Activated CD4-positive, alpha-beta T cell treated with anti-CD3 and anti-CD28 coated beads for 36 hours (primary cell): ENCODE measurements at regions not wholly inside any gene's neighbourhood (a gene's known extent, or its start where the extent isn't known, plus 50 kb on each side); places are given as distances from the start of the nearest gene placed in this dataset.

Experiments
- ATAC-seq: fragments of 200-7000 bp; cut with Tn5 transposase; one replicate; pipeline ENCODE4 v1.10.0; 2021; ENCODE audit warnings: mild to moderate bottlenecking, moderate library complexity
- CTCF ChIA-PET: fragments of 350-600 bp; sonication (Branson Sonifier 250); formaldehyde crosslinking; loops from one replicate; lab custom pipeline; 2021; ENCODE audit warnings: antibody characterized with exemption; lab: Charles Lee
- POLR2A ChIA-PET: fragments of 350-600 bp; sonication (Branson Sonifier 250); formaldehyde crosslinking; loops from one replicate; lab custom pipeline; 2021; ENCODE audit warnings: antibody characterized with exemption, inconsistent platforms; lab: Charles Lee
- DNase-seq: peaks from one replicate; pipeline ENCODE4 v3.0.0-alpha.2; 2020
- H3K27ac Mint-ChIP-seq: one replicate; pipeline ENCODE4 v1.8.0; 2021; ENCODE audit warnings: mixed read lengths
- H3K27me3 Mint-ChIP-seq: one replicate; pipeline ENCODE4 v1.8.0; 2021; ENCODE audit warnings: mixed read lengths
- H3K36me3 Mint-ChIP-seq: one replicate; pipeline ENCODE4 v1.8.0; 2021; ENCODE audit warnings: low read depth, mixed read lengths
- H3K4me1 Mint-ChIP-seq: one replicate; pipeline ENCODE4 v1.8.0; 2021; ENCODE audit warnings: mixed read lengths
- H3K4me3 Mint-ChIP-seq: one replicate; pipeline ENCODE4 v1.8.0; 2021; ENCODE audit warnings: mild to moderate bottlenecking, moderate library complexity, mixed read lengths
- H3K9me3 Mint-ChIP-seq: one replicate; pipeline ENCODE4 v1.8.0; 2021; ENCODE audit warnings: low read depth, mixed read lengths
- intact Hi-C, 2 experiments: fragments of 100-400 bp; cut with DNase I in 1 of 2; cut with micrococcal nuclease in 1 of 2; formaldehyde crosslinking; loops; one replicate each; pipeline versions ENCODE4 v1.14.2 to v1.15.1; 2022 to 2024; cut with DNase I, micrococcal nuclease

DNA sequence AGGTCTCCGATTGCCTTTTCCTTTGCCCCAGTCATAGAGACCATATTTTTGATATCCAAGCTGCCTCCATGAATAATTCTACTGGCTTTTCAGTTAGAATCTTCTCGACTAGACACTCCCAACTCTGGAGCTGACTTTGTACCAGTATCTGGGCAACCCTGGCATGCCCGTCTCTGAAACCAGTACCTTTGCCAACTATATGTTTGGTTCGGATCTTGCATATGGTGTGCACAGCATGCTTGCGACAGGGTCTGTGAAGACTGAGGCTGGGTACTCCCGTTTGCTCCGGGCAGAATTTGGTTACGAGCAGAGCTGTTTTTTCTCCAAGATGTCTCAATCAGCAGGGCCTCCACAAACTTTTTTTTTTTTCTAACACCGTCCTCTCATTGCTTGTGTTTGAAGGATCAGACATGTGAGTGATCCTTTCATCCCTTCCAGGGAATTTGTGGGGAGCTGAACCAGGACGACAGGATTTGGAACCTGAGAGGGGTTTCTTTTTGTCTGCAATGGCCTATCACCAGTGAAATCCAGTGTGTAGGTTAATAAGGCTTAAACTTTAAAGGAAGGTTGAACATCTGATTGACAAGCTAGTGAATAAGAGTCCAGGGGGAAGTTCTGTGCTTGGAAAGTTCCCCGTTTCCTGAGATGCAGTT, 322.3 kb downstream of the MYCN start:
- ChIA-PET CTCF (no interaction called here), POLR2A (interaction anchor here (0.6 kb wide), 1 partner anchor 9 kb away, joined by 8 read pairs; no protein-coding TSS in a partner anchor)
- DNase-seq (no peak), ATAC-seq (no peak)
- Mint-ChIP-seq H3K36me3 (no peaks in the 10 kb centered on the region), H3K4me3 (no peak overlapping the region), H3K27me3 (peaks cover 2% of the 10 kb centered on the region), H3K9me3 (no peaks in the 10 kb centered on the region), H3K27ac (no peak overlapping the region), H3K4me1 (peaks cover 3% of the 10 kb centered on the region)
- intact Hi-C loops, result no loop called here

DNA sequence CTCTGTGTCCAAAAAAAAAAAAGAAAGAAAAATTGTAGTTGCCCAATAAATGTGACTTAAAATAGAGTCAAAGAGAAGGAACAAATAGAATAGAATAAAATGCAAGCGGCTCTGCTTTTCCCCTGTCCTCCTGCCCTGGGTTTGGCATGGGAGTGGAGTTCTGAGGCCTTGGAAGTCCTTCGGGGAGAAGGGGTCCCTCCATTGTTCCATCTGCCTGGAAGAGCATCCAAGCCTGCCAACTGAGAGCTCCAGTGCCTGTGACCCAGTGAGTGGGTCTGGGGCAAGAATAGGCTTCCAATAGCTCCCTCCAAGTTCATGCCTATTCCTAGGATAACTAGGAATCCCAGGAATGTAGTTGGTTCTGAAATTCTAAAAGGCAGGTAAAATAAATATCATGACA, 321.4 kb downstream of the MYCN start:
- Mint-ChIP-seq H3K4me1 (peaks cover 10% of the 10 kb centered on the region), H3K9me3 (no peaks in the 10 kb centered on the region), H3K27ac (no peak overlapping the region), H3K36me3 (no peaks in the 10 kb centered on the region), H3K4me3 (no peak overlapping the region), H3K27me3 (peaks cover 2% of the 10 kb centered on the region)
- intact Hi-C loops, result no loop called here
- POLR2A ChIA-PET, result no interaction called here
- CTCF ChIA-PET, result no interaction called here
- ATAC-seq, result no peak
- DNase-seq, result no peak

DNA sequence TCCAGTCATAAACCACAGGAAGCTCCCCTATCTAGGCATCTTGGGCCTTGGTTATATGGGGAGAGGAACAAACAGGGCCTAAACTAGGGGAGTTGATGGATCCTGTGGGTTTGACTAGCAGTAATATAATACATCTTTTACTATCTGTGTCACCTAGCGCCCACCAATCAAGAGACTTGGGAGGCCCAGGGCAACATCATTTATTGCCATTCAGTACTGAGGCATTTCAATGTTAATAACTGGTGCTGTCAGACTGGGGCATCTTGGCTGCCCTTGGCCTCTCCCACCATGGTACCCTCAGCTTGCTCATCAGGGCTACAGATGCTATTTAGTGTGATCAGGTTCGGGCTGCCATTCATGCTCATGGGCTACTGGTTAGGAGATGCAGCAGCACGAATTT, 320.7 kb downstream of the MYCN start:
- Mint-ChIP-seq H3K27me3 (peaks cover 2% of the 10 kb centered on the region), H3K4me1 (peaks cover 11% of the 10 kb centered on the region), H3K9me3 (no peaks in the 10 kb centered on the region), H3K36me3 (no peaks in the 10 kb centered on the region), H3K27ac (no peak overlapping the region), H3K4me3 (no peak overlapping the region)
- POLR2A ChIA-PET, result no interaction called here
- CTCF ChIA-PET, result no interaction called here
- intact Hi-C loops, result no loop called here
- ATAC-seq (no peak), DNase-seq (no peak)

DNA sequence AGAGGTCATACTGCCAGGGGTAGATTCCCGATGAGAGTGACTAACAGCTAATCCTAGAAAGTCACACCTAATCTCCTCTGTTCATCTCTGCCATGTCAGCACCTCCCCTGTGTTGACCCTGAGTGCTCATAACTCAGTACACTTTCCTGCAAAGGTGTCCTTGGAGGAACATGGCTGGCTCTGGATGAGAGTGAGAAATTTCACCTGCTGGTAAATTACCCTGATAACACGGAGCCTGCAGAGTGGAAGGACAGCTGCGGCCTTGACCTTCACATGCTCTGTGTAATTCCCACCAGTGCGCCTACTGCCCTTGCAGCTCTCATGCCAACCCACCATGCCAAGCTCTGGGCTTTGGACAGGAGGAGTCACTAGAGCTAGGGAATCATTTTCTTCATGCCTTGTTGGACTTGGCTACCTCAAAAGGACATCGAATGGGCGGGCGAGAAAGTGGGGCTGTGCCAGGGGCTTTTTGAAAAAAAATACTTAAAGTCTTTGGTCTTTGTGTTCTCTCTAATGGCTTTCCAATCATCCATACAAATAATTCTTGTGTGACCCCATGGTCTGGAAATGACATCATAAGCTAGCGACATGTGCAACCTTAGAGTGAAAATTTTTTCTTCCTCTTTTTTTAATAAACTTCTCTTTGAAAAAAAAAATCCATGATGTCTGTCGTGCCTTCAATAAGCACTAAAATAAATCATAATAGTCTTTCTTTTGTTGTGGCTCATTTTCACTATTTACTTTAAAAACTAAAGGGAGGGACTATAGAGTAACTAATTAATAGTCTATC, 319.9 kb downstream of the MYCN start:
- intact Hi-C loops, result no loop called here

DNA sequence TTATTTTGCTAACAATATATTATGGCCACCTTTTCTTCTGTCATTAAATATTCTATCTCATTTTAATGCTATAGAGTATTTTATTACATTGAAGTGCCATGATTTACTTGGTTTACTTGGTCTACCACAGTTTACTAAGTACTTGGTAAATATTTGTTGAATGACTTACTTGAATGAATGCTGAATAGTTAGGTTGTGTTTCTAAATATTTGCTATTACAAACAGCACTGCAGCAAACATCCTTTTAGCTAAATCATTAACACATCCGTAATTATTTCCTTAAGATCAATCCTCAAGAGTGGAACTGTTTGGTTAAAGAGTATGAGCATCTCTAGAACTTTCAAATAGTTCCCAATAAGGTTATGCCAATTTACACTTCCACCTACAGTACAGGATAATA, 318.7 kb downstream of the MYCN start:
- POLR2A ChIA-PET, result no interaction called here

More for the DNA sequence above, 319.9 kb downstream of the MYCN start:
- no peak for ATAC-seq
- DNase-seq, result no peak
- Mint-ChIP-seq H3K27me3 (peaks cover 2% of the 10 kb centered on the region), H3K9me3 (no peaks in the 10 kb centered on the region), H3K4me3 (no peak overlapping the region), H3K4me1 (peaks cover 11% of the 10 kb centered on the region), H3K27ac (no peak overlapping the region), H3K36me3 (no peaks in the 10 kb centered on the region)
- CTCF ChIA-PET, result no interaction called here
- POLR2A ChIA-PET, result no interaction called here

DNA sequence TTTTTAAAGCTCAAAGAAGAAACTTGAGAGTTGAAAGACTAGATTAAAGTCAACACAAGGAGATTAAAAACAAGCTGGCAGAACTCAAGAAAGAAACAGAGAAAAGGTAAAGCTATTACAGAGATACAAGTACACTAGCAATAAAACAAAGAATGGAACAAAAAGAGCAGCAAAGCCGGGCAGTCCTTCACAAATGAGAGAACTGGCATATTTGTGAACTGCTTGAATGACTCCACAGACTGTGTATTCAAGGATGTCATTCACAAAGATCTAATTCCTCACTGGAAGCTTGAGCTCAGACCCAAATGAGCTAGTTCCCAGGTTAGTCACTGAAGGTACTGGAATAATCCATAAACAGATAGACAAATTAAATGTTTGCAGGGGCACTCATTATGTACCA, 318.0 kb downstream of the MYCN start:
- no peaks in the 10 kb centered on the region for H3K36me3 Mint-ChIP-seq
- ChIA-PET POLR2A (no interaction called here), CTCF (no interaction called here)
- H3K27ac Mint-ChIP-seq, result no peak overlapping the region
- peaks cover 3% of the 10 kb centered on the region for H3K27me3 Mint-ChIP-seq
- ATAC-seq, result no peak
- peaks cover 11% of the 10 kb centered on the region for H3K4me1 Mint-ChIP-seq
- no peak for DNase-seq
- no peaks in the 10 kb centered on the region for H3K9me3 Mint-ChIP-seq
- intact Hi-C loops, result no loop called here
- H3K4me3 Mint-ChIP-seq, result no peak overlapping the region

More for the DNA sequence above, 318.7 kb downstream of the MYCN start:
- CTCF ChIA-PET, result no interaction called here
- Mint-ChIP-seq H3K4me3 (no peak overlapping the region), H3K36me3 (no peaks in the 10 kb centered on the region), H3K27ac (no peak overlapping the region), H3K9me3 (no peaks in the 10 kb centered on the region), H3K27me3 (peaks cover 3% of the 10 kb centered on the region), H3K4me1 (peaks cover 11% of the 10 kb centered on the region)
- intact Hi-C loops, result no loop called here
- no peak for ATAC-seq
- DNase-seq, result no peak

DNA sequence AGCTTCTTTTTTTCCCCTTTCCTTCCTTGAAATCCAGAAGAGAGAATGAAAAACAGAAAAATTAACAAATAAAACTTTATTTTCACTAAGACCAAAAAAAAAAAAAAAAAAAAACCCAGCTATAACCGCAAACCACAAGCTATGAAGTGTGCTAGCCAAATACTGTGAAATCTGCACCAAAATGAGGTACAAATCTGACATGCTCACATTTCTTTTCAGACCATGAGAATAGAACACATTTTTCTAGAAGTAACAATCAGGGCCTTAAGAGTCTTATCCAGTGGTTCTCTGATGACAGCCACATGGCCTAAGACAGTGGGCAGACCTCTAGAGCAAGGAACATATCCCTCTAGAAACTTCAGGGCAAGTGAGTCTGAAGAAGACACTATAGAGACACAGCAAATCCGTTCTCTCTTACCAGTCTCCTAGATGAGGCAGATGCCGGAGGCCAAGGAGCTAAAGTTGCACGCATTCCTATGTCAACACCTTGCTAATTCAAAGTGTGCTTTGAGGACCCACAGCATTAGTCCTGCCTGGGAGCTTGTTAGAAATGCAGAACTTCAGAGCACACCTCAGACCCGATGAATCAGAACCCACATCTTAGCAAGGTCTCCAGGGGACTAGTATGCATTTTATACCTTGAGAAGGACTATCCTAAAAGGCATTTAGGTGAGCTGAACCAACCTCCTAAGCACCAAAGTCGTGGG, 317.1 kb downstream of the MYCN start:
- Mint-ChIP-seq H3K9me3 (no peaks in the 10 kb centered on the region), H3K36me3 (no peaks in the 10 kb centered on the region), H3K27me3 (peaks cover 3% of the 10 kb centered on the region), H3K27ac (no peak overlapping the region), H3K4me3 (no peak overlapping the region), H3K4me1 (peaks cover 11% of the 10 kb centered on the region)
- CTCF ChIA-PET, result interaction anchor here (0.6 kb wide), 1 partner anchor 13 kb away, joined by 5 read pairs; no protein-coding TSS in a partner anchor
- POLR2A ChIA-PET, result no interaction called here
- no peak for ATAC-seq
- intact Hi-C loops, result no loop called here
- DNase-seq, result no peak

DNA sequence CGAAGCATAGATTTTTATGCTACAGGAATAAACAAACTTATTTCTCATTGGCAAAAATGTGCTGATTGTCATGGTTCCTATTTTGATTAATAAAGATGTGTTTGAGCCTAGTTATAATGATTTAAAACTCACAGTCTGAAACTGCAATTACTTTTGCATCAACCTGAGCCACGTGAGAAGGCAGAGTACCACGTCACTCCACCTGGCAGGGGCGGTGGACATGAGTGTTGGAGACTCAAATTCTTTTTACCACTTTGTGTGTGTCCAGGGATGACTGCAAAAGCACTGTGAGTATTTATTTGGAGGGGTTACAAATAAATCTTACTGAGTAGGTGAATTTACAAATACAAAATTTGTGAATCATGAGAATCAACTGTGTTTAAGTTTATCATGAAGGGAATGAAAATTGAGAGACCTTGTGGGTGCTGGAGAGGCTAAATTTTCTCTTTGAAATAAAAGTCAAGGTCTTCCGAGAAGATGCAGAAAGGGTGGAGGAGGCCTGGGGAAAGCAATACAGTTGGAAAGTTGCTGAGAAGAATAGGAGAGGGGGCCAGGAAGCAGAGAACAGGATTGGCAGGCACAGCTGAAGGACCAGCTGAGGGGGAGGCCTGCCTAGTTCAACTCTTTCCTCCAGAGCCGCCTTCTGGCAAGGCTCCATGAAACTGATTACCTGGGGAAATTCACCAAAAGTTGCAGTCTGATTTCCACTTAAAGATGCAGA, 316.4 kb downstream of the MYCN start:
- peaks cover 3% of the 10 kb centered on the region for H3K27me3 Mint-ChIP-seq
- no peaks in the 10 kb centered on the region for H3K9me3 Mint-ChIP-seq
- no peak overlapping the region for H3K4me3 Mint-ChIP-seq
- H3K4me1 Mint-ChIP-seq, result peaks cover 11% of the 10 kb centered on the region
- ChIA-PET CTCF (interaction anchor here (0.6 to 0.9 kb wide), 2 partner anchors 13 to 317 kb away, joined by 3 to 5 read pairs; no protein-coding TSS in a partner anchor), POLR2A (no interaction called here)
- ATAC-seq (no peak), DNase-seq (no peak)
- no peak overlapping the region for H3K27ac Mint-ChIP-seq
- H3K36me3 Mint-ChIP-seq, result no peaks in the 10 kb centered on the region
- intact Hi-C loops, result no loop called here

DNA sequence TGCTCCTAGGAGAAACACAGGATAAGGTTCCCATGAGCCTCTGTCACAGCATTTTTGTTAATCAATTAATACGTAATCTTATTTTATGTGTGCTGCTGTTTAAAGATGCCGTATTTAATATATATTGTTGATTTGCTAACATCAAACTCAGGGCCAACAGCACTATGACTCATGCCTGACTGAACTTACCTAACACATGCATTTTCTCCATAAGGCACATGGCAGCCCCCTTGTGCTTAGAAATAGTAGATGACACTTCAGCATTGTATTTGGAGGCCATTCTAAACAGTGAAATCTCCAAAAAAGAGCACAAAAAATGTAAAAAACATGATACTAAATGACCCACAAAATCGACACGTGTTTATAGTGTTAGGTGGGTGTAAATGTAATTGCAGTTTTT, 314.8 kb downstream of the MYCN start:
- Mint-ChIP-seq H3K36me3 (no peaks in the 10 kb centered on the region), H3K27me3 (peaks cover 3% of the 10 kb centered on the region), H3K27ac (no peak overlapping the region), H3K4me3 (no peak overlapping the region), H3K9me3 (no peaks in the 10 kb centered on the region), H3K4me1 (peaks cover 11% of the 10 kb centered on the region)
- POLR2A ChIA-PET, result no interaction called here
- ATAC-seq (no peak), DNase-seq (no peak)
- CTCF ChIA-PET, result no interaction called here
- intact Hi-C loops, result no loop called here

DNA sequence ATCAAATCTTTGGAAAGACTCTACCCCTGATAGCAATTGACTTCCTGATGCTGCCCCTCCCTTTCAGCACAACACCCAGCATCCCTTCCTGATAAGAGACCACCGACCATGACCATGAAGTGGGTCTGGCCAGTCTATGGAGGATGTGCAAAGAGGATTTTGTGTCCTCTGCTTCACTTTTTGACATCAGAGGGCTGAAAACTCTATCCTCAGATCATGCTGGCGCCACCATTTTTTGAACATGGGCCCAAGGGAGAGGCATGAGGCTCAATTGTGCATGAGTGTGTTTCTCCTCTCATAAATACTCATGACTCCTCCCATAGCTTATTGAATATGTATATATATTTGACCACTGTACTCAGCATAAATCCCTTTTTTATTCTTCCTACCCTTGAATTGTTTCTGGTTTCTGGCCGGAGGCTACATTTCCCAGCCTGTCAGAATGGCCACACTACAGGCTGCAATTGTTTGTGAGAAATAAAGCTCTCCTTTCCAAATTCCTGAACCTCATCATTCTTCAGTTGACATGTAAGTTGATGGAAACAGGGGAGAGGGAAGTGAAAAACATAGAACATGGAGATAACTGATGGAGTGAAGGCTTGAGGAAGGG, 314.1 kb downstream of the MYCN start:
- Mint-ChIP-seq H3K4me1 (peaks cover 11% of the 10 kb centered on the region), H3K27me3 (peaks cover 3% of the 10 kb centered on the region), H3K4me3 (no peak overlapping the region), H3K36me3 (no peaks in the 10 kb centered on the region), H3K27ac (no peak overlapping the region), H3K9me3 (no peaks in the 10 kb centered on the region)
- ChIA-PET POLR2A (no interaction called here), CTCF (no interaction called here)
- ATAC-seq, result no peak
- DNase-seq, result no peak
- intact Hi-C loops, result no loop called here

DNA sequence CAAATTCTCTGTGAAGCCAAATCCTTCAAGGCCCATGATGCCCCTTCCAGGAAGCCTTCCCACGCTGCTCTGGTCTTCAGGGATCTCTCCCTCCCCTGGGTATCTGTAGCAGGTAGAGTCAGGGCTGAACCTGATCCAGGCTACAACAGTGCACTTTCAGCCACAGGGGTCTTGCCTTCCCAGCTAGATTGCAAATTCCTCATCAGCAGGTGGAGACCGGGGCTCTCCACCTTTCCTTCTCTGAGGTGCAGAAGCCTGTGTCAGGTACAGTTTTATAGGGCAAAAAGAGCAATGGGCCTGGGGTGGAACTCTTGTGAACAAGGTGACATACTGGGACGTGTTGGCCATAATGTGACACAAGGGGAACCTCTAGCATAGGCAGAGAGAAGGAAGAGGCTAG, 312.9 kb downstream of the MYCN start:
- Mint-ChIP-seq H3K36me3 (no peaks in the 10 kb centered on the region), H3K4me3 (no peak overlapping the region), H3K27ac (no peak overlapping the region), H3K27me3 (peaks cover 3% of the 10 kb centered on the region), H3K4me1 (peaks cover 11% of the 10 kb centered on the region), H3K9me3 (no peaks in the 10 kb centered on the region)
- ChIA-PET POLR2A (no interaction called here), CTCF (no interaction called here)
- no peak for DNase-seq
- no peak for ATAC-seq
- intact Hi-C loops, result no loop called here
